ENCODE measurements at regions not wholly inside any gene's neighbourhood (a gene's known extent, or its start where the extent isn't known, plus 50 kb on each side); places are given as distances from the start of the nearest gene placed in this dataset.

GRCh38 chr15:53296603-53297002 lies 462.9 kb downstream of the WDR72 start:
- no TSS peak for BruUV-seq (replicated peaks)
- Histone ChIP-seq H3K27ac (ENCODE audit: low read length) (no peak overlapping the region), H3K36me3 (ENCODE audit: control insufficient read depth, insufficient read depth, low read length) (no peaks in the 10 kb centered on the region), H3K9me3 (ENCODE audit: control insufficient read depth, insufficient read depth, low read depth, low read length) (no peaks in the 10 kb centered on the region), H3K4me3 (ENCODE audit: low read depth in 2 of 2, low read length in 2 of 2) (no peak overlapping the region), H3K27me3 (ENCODE audit: control insufficient read depth, insufficient read depth, low read length) (no peaks in the 10 kb centered on the region), H3K4me1 (ENCODE audit: control insufficient read depth, insufficient read depth, low read length) (no peaks in the 10 kb centered on the region)
- TF ChIP-seq, protein P1, sequence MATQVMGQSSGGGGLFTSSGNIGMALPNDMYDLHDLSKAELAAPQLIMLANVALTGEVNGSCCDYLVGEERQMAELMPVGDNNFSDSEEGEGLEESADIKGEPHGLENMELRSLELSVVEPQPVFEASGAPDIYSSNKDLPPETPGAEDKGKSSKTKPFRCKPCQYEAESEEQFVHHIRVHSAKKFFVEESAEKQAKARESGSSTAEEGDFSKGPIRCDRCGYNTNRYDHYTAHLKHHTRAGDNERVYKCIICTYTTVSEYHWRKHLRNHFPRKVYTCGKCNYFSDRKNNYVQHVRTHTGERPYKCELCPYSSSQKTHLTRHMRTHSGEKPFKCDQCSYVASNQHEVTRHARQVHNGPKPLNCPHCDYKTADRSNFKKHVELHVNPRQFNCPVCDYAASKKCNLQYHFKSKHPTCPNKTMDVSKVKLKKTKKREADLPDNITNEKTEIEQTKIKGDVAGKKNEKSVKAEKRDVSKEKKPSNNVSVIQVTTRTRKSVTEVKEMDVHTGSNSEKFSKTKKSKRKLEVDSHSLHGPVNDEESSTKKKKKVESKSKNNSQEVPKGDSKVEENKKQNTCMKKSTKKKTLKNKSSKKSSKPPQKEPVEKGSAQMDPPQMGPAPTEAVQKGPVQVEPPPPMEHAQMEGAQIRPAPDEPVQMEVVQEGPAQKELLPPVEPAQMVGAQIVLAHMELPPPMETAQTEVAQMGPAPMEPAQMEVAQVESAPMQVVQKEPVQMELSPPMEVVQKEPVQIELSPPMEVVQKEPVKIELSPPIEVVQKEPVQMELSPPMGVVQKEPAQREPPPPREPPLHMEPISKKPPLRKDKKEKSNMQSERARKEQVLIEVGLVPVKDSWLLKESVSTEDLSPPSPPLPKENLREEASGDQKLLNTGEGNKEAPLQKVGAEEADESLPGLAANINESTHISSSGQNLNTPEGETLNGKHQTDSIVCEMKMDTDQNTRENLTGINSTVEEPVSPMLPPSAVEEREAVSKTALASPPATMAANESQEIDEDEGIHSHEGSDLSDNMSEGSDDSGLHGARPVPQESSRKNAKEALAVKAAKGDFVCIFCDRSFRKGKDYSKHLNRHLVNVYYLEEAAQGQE (IDR thresholded peaks at IDR 0.05; ENCODE audit: insufficient read depth in 1 of 2, low read depth in 2 of 2, low read length in 1 of 2): no peak
- no peak for TF ChIP-seq TCF7L2 (IDR thresholded peaks at IDR 0.05; ENCODE audit: low read depth, low read length)
- no peak for TF ChIP-seq CTCF (IDR thresholded peaks at IDR 0.05)
- no peak for TF ChIP-seq POLR2AphosphoS5 (IDR thresholded peaks at IDR 0.05; ENCODE audit: low read depth, low read length)
- no peak for TF ChIP-seq SIN3A (IDR thresholded peaks at IDR 0.05; ENCODE audit: borderline replicate concordance, insufficient read depth, low read depth, low read length)
- ChIA-PET CTCF (no interaction called here), POLR2A (no interaction called here)
- ATAC-seq: no peak
- intact Hi-C loops (cut with micrococcal nuclease; ENCODE audit: unreplicated experiment): no loop called here
- in situ Hi-C loops (cut with HindIII; ENCODE audit: low pct_unique_long_range_greater_than_20kb, low sequenced_read_pairs): no loop called here
- DNase-seq (ENCODE audit: low read depth, low spot score): no peak

- POLR2A ChIA-PET: no interaction called here
- ATAC-seq: no peak
Observed at GRCh38 chr15:53295574-53295973, 463.9 kb downstream of the WDR72 start.

More at GRCh38 chr15:53295574-53295973, 463.9 kb downstream of the WDR72 start:
- intact Hi-C loops (cut with micrococcal nuclease; ENCODE audit: unreplicated experiment) (no loop called here), in situ Hi-C loops (cut with HindIII; ENCODE audit: low pct_unique_long_range_greater_than_20kb, low sequenced_read_pairs) (no loop called here)
- Histone ChIP-seq H3K27me3 (ENCODE audit: control insufficient read depth, insufficient read depth, low read length) (no peaks in the 10 kb centered on the region), H3K9me3 (ENCODE audit: control insufficient read depth, insufficient read depth, low read depth, low read length) (no peaks in the 10 kb centered on the region), H3K4me3 (ENCODE audit: low read depth in 2 of 2, low read length in 2 of 2) (no peak overlapping the region), H3K27ac (ENCODE audit: low read length) (no peak overlapping the region), H3K4me1 (ENCODE audit: control insufficient read depth, insufficient read depth, low read length) (no peaks in the 10 kb centered on the region), H3K36me3 (ENCODE audit: control insufficient read depth, insufficient read depth, low read length) (no peaks in the 10 kb centered on the region)
- CTCF ChIA-PET: no interaction called here
- TF ChIP-seq, protein P1 (IDR thresholded peaks at IDR 0.05; ENCODE audit: insufficient read depth in 1 of 2, low read depth in 2 of 2, low read length in 1 of 2): no peak
- TF ChIP-seq TCF7L2 (IDR thresholded peaks at IDR 0.05; ENCODE audit: low read depth, low read length): no peak
- DNase-seq (ENCODE audit: low read depth, low spot score): no peak
- BruUV-seq (replicated peaks): no TSS peak
